ENCODE measurements at regions not wholly inside any gene's neighbourhood (a gene's known extent, or its start where the extent isn't known, plus 50 kb on each side); places are given as distances from the start of the nearest gene placed in this dataset.

- H3K4me3 ChIP-seq (ENCODE audit: low read depth, low read length), result no peak overlapping the region
- TF ChIP-seq, protein P1, sequence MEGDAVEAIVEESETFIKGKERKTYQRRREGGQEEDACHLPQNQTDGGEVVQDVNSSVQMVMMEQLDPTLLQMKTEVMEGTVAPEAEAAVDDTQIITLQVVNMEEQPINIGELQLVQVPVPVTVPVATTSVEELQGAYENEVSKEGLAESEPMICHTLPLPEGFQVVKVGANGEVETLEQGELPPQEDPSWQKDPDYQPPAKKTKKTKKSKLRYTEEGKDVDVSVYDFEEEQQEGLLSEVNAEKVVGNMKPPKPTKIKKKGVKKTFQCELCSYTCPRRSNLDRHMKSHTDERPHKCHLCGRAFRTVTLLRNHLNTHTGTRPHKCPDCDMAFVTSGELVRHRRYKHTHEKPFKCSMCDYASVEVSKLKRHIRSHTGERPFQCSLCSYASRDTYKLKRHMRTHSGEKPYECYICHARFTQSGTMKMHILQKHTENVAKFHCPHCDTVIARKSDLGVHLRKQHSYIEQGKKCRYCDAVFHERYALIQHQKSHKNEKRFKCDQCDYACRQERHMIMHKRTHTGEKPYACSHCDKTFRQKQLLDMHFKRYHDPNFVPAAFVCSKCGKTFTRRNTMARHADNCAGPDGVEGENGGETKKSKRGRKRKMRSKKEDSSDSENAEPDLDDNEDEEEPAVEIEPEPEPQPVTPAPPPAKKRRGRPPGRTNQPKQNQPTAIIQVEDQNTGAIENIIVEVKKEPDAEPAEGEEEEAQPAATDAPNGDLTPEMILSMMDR (IDR thresholded peaks at IDR 0.05; ENCODE audit: low read depth, low read length), result no peak
Measured at GRCh38 chr2:64383881-64384280, 70.1 kb upstream of the LGALSL start.

- TF ChIP-seq, protein P1 (IDR thresholded peaks at IDR 0.05; ENCODE audit: low read depth, low read length), result no peak
- no peak overlapping the region for H3K4me3 ChIP-seq (ENCODE audit: low read depth, low read length)
Measured at GRCh38 chr2:64386676-64387075, 67.3 kb upstream of the LGALSL start.

GRCh38 chr2:64390586-64390985, 63.4 kb upstream of the LGALSL start:
- no peak overlapping the region for H3K4me3 ChIP-seq (ENCODE audit: low read depth, low read length)
- TF ChIP-seq, protein P1 (IDR thresholded peaks at IDR 0.05; ENCODE audit: low read depth, low read length), result no peak

GRCh38 chr2:64391424-64391823, 62.5 kb upstream of the LGALSL start:
- H3K4me3 ChIP-seq (ENCODE audit: low read depth, low read length), result no peak overlapping the region
- TF ChIP-seq, protein P1 (IDR thresholded peaks at IDR 0.05; ENCODE audit: low read depth, low read length), result no peak

DNA sequence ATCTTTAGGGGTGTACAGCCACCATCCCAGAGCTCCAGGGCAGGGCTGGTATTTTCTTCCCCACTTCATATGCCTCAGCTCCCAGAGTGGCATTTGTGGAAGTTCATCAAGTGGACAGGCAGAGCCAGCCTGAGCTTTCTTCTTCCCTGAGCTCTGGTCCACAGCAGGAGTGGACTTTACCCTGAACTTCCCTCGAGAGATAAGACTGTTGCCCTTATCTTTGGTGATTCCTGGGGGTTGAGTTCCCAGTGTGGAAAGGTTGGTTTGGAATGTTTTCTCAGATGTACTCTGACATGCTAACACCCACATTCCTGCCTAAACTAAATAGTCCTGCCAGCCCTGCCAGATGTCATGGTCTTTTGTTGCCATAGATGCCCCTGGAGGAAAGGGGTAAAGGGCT, 62.0 kb upstream of the LGALSL start:
- TF ChIP-seq, protein P1 (IDR thresholded peaks at IDR 0.05; ENCODE audit: low read depth, low read length), result no peak
- H3K4me3 ChIP-seq (ENCODE audit: low read depth, low read length), result no peak overlapping the region

DNA sequence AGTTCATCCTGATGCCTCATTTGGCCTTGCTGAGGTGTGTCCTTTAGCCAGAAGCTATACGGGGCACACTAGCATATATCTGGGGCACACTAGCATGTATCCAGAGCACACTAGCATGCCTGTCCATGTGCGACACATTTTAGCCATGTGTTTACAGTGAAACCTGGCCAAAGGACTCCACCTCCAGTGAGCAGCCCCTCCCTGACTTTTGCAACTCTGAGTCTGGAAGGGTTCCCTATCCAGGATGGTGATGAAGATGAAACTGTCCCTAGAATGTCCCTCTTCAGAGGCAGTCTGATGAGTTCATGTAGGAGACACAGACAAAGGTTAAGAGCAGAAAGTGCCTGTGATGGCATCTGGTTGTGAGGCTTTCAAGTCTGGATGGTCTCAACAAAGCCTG, 61.4 kb upstream of the LGALSL start:
- no peak overlapping the region for H3K4me3 ChIP-seq (ENCODE audit: low read depth, low read length)
- TF ChIP-seq, protein P1 (IDR thresholded peaks at IDR 0.05; ENCODE audit: low read depth, low read length), result no peak

DNA sequence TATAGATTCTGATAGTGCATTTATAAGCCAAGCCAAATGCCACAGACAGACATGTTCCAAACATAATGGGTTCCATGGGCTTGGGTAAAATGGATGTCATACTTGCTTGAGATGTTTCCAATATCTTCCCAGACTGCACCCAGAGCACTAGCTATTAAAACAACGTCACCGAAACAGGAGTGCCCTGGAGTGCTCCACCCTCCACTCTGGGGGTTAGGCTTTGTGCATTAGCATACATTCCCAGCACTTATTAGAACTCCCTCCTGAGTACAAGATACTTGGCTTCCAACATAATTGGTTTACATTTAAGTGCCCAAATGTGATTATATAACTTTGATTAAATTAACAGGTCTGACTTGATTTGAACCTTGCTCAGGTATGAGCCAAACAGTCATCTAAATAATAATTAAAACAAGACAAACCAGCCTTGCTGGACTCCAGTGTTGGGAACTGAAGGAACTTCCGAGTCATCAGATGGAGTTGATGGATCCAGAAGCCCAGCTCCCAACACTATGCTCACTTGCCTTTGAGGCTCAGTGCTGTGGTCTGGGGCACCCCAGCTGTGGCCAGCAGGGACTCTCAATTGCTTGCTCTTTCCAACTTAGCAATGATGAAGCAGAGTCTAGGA, 60.5 kb upstream of the LGALSL start:
- TF ChIP-seq, protein P1 (IDR thresholded peaks at IDR 0.05; ENCODE audit: low read depth, low read length), result no peak
- H3K4me3 ChIP-seq (ENCODE audit: low read depth, low read length), result no peak overlapping the region
